ENCODE measurements at regions not wholly inside any gene's neighbourhood (a gene's known extent, or its start where the extent isn't known, plus 50 kb on each side); places are given as distances from the start of the nearest gene placed in this dataset.
"Not testable (repeated sequence)": the region's sequence is repeated elsewhere in the genome, so short reads cannot be mapped to it uniquely, and the experiment has no call there.

DNA sequence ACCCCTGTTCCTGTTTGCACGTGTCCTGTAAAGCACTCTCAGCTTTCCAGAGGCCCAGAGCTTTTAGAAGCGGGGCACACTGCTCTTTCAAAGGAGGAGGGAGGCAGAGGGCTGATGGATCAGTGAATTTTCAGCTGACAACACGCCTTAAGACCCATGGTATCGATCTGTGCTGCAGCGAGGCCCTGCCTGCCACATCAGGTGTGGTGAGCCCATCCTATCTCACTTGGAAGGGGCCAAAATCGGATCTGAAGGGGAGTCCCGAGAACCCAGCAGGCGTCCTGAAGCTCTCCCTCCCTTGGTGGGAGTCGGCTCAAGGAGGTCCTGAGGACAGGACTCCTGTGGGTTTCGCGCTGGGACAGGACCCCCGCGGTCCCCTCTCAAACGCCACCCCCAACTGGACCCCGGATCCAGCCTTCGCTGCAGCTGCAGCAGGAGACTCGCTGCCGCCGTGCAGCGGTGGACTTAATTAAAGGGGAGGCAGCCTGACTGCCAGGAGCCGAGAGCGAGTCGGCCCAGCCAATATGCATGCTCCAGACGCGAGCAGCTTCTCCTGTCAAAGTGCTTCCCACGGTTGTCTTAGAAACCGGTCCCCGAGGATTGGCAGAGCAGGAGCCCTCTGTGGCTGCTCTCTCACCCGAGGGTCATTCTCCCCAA is 580.0 kb upstream of the ZNF337 start:
- no peaks in the 10 kb centered on the region for H3K4me1 ChIP-seq (ENCODE audit: insufficient read depth, low read length)
- WGBS = 89% methylated on average over 29 of the region's 29 CpGs
- no peak overlapping the region for H3K4me3 ChIP-seq (ENCODE audit: low read length)
- no peaks in the 10 kb centered on the region for H3K27me3 ChIP-seq (ENCODE audit: insufficient read depth, low read length)
- H3K9me3 ChIP-seq (ENCODE audit: insufficient read depth, low read depth, low read length) = no peaks in the 10 kb centered on the region
- H3K36me3 ChIP-seq (ENCODE audit: insufficient read depth, low read length) = no peaks in the 10 kb centered on the region
- H3K9ac ChIP-seq (ENCODE audit: low read depth, low read length) = no peak overlapping the region
- no peak overlapping the region for H3K27ac ChIP-seq (ENCODE audit: low read depth, low read length)

DNA sequence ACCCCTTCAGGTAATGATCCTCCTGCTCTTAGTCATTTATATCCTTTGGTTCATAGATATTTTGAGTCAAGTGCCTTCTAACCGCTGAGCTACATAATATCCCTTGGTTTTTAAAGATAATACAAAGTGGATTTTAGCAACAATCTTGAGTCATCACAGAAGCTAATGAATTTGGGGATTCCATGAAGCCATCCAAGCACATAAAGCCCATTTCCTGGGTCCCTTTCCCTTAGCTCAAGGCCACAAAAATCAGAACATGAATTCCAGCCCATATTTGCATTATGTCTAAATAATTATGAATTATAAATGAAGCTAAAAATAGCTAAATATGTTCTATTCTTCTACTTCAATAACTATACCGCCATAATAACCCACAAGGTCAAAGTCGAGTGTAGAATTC is 572.1 kb upstream of the ZNF337 start:
- not testable (repeated sequence) for H3K36me3 ChIP-seq (ENCODE audit: insufficient read depth, low read length); H3K4me1 ChIP-seq (ENCODE audit: insufficient read depth, low read length); H3K9ac ChIP-seq (ENCODE audit: low read depth, low read length); H3K27ac ChIP-seq (ENCODE audit: low read depth, low read length); H3K9me3 ChIP-seq (ENCODE audit: insufficient read depth, low read depth, low read length); H3K27me3 ChIP-seq (ENCODE audit: insufficient read depth, low read length); H3K4me3 ChIP-seq (ENCODE audit: low read length)
- WGBS = no CpG with 5 or more reads among the region's 3 CpGs

DNA sequence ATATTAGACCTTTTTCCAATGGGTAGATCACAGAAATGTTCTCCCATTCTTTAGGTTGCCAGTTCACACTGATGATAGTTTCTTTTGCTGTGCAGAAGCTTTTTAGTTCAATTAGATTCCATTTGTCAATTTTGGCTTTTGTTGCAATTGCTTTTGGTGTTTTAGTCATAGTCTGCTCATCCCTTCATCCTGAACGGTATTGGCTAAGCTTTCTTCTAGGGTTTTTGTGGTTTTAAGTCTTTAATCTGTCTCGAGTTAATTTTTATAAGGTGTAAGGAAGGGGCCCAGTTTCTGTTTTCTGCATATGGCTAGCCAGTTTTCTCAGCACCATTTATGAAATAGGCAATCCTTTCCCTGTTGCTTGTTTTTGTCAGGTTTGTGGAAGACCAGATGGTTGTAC is 564.3 kb upstream of the ZNF337 start:
- not testable (repeated sequence) for H3K27ac ChIP-seq (ENCODE audit: low read depth, low read length); H3K4me1 ChIP-seq (ENCODE audit: insufficient read depth, low read length); H3K9ac ChIP-seq (ENCODE audit: low read depth, low read length); H3K4me3 ChIP-seq (ENCODE audit: low read length); H3K27me3 ChIP-seq (ENCODE audit: insufficient read depth, low read length); H3K36me3 ChIP-seq (ENCODE audit: insufficient read depth, low read length); H3K9me3 ChIP-seq (ENCODE audit: insufficient read depth, low read depth, low read length)
- 86% methylated on average over 2 of the region's 2 CpGs for WGBS

DNA sequence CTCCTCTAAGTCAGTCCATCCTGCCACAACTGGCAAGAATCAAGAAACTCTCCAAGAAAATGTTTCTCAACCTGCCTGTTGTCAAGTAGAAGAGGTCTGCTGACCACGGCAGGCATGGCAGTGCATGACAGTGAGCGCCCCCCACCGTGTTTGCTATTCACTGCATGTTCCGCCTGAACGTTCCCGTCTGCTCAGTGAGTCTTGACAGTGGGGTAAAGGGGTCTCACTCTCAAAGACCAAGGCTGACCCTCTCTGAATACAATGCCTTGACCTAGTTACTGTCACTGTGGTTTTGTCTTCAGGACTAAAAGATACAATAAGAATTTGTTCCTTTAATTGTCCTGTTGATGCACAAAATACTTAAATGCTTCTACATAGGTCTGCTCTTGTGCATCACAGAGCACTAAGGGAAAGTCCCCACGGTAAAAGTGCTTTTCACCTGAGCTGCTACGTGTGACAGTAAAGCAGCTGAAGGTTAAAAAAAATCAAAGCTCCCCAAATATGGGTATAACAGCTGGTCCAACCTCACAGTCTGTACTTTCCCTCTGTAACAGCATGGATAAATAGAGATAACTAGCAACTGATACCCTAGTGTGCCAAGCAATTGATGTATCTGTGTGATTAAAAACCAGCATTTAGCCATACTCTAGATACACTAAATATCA is 555.8 kb upstream of the ZNF337 start:
- not testable (repeated sequence) for H3K4me1 ChIP-seq (ENCODE audit: insufficient read depth, low read length); H3K4me3 ChIP-seq (ENCODE audit: low read length); H3K27me3 ChIP-seq (ENCODE audit: insufficient read depth, low read length); H3K9ac ChIP-seq (ENCODE audit: low read depth, low read length); H3K27ac ChIP-seq (ENCODE audit: low read depth, low read length); H3K9me3 ChIP-seq (ENCODE audit: insufficient read depth, low read depth, low read length); H3K36me3 ChIP-seq (ENCODE audit: insufficient read depth, low read length)
- WGBS = 71% methylated on average over 8 of the region's 8 CpGs

DNA sequence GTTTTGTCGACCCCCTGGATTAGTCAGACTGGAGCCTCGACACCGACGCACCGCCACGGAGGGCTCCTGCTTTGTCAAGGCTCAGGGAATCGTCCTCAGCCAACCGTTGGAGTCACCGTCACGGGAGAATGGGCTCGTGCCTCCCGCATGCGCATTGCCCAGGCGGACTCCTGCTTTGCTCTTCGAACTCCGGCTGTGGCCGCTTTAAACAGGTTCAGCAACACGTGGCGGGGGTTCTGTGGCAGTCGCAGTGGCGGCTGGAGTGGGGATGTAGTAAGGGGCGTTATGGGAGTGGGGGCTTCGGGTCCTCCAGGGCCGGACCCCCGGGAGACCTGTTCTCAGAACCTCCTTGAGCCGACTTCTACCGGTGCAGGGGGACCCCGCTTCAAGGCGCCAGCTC is 554.7 kb upstream of the ZNF337 start:
- not testable (repeated sequence) for H3K27me3 ChIP-seq (ENCODE audit: insufficient read depth, low read length); H3K9ac ChIP-seq (ENCODE audit: low read depth, low read length); H3K27ac ChIP-seq (ENCODE audit: low read depth, low read length); H3K4me1 ChIP-seq (ENCODE audit: insufficient read depth, low read length); H3K4me3 ChIP-seq (ENCODE audit: low read length); H3K36me3 ChIP-seq (ENCODE audit: insufficient read depth, low read length); H3K9me3 ChIP-seq (ENCODE audit: insufficient read depth, low read depth, low read length)
- WGBS = 95% methylated on average over 29 of the region's 29 CpGs

DNA sequence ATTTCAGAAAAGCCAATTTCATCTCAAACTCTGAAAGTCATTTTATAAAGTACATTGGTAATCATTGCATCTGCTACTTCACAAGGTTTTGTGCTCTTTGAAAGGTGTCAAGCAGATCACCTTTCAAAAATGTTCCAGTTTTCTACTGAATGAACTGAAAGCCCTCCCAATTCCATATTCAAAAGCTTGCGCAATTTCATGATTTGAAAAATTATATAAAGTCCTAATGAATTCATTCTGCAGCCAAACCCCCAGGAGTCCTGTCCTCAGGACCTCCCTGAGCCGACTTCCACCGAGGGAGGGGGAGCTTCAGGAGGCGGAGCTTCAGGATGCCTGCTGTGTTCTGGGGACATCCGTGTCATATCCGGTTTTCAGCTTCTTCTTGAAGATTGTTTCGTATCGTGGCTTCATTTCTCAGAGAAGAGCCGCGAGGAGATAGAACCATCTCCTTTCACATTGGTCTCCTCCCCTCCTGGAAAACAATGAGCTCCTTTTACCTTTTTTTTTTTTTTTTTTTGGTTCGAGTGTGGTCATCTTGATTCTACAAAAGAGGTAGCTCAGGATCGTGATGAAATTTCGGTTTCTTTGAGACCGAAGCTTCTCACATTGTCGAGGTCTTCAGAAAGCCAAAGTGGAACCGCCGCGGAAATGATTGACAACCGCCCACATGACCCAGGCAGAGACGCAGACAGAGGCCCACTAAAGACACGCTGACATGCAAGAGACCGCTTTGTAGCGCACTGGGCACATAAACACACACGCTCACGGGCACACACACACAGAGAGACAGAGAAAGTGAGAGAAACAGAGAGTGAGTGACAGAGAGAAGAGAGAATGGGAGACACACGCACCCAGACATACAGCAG is 553.8 kb upstream of the ZNF337 start:
- WGBS = 94% methylated on average over 25 of the region's 26 CpGs
- not testable (repeated sequence) for H3K4me3 ChIP-seq (ENCODE audit: low read length); H3K36me3 ChIP-seq (ENCODE audit: insufficient read depth, low read length); H3K27ac ChIP-seq (ENCODE audit: low read depth, low read length); H3K4me1 ChIP-seq (ENCODE audit: insufficient read depth, low read length); H3K9me3 ChIP-seq (ENCODE audit: insufficient read depth, low read depth, low read length); H3K9ac ChIP-seq (ENCODE audit: low read depth, low read length); H3K27me3 ChIP-seq (ENCODE audit: insufficient read depth, low read length)

DNA sequence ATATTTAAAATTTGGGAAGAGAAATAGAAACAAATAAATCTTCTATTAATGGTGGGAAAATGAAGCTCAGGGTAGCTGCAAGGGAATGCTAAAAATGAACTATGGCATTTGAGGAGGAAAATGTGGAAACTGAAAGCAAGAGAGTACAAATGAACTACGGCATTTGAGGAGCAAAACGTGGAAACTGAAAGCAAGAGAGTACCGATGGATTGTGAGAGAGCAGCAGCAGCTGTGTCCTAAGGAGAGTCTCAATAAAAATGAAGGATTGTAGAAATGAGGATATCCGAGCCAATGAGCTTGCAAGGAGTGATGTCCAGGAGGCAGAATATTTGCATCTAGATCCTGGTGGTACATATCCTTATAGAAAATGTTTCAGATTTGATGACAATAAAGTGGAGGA is 547.1 kb upstream of the ZNF337 start:
- no peaks in the 10 kb centered on the region for H3K36me3 ChIP-seq (ENCODE audit: insufficient read depth, low read length)
- no peaks in the 10 kb centered on the region for H3K27me3 ChIP-seq (ENCODE audit: insufficient read depth, low read length)
- H3K9me3 ChIP-seq (ENCODE audit: insufficient read depth, low read depth, low read length) = no peaks in the 10 kb centered on the region
- no peak overlapping the region for H3K27ac ChIP-seq (ENCODE audit: low read depth, low read length)
- no peak overlapping the region for H3K4me3 ChIP-seq (ENCODE audit: low read length)
- no peak overlapping the region for H3K9ac ChIP-seq (ENCODE audit: low read depth, low read length)
- WGBS = 91% methylated on average over 4 of the region's 4 CpGs
- H3K4me1 ChIP-seq (ENCODE audit: insufficient read depth, low read length) = no peaks in the 10 kb centered on the region

DNA sequence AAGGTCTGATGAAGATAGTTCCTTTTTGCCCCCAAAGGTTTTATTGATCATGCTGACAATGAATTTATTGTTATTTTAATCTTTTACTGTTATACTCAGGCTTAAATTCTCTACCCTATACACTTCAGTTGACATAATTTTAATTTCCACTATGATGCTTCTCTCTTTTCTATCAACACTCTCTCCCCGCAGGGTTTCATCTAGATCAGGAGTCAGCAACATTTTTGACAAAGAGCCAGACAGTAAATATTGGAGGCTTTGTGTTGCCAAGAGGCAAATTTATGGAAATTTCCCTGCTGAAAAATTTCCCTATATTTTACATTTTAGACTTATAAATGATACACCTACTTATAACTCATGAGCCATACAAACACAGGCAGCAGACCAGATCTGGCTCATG is 524.0 kb upstream of the ZNF337 start:
- H3K4me1 ChIP-seq (ENCODE audit: insufficient read depth, low read length); H3K9me3 ChIP-seq (ENCODE audit: insufficient read depth, low read depth, low read length); H3K27ac ChIP-seq (ENCODE audit: low read depth, low read length); H3K4me3 ChIP-seq (ENCODE audit: low read length); H3K36me3 ChIP-seq (ENCODE audit: insufficient read depth, low read length); H3K27me3 ChIP-seq (ENCODE audit: insufficient read depth, low read length); H3K9ac ChIP-seq (ENCODE audit: low read depth, low read length): not testable (repeated sequence)
- 43% methylated on average over 1 of the region's 1 CpG for WGBS

DNA sequence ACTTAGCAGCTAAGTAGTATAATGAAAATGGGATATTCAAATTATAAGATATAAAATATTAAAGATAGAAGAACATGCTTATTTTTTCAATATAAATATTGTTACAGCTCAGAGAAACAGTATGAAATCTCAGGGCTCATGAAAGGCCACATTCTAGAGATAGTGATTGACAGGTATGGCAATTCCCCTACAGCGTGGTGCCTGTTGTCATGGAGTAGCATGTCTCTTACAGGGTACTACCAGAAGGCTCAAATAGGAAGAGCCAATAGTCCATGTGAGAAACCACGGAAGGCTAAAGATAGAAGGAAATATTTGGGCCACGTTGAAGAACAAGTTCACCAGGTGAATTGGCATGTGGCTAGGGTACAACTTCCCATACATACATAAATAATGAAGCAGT is 522.9 kb upstream of the ZNF337 start:
- not testable (repeated sequence) for H3K4me1 ChIP-seq (ENCODE audit: insufficient read depth, low read length); H3K27me3 ChIP-seq (ENCODE audit: insufficient read depth, low read length); H3K4me3 ChIP-seq (ENCODE audit: low read length); H3K36me3 ChIP-seq (ENCODE audit: insufficient read depth, low read length); H3K9ac ChIP-seq (ENCODE audit: low read depth, low read length); H3K9me3 ChIP-seq (ENCODE audit: insufficient read depth, low read depth, low read length); H3K27ac ChIP-seq (ENCODE audit: low read depth, low read length)
- WGBS = 87% methylated on average over 2 of the region's 3 CpGs

DNA sequence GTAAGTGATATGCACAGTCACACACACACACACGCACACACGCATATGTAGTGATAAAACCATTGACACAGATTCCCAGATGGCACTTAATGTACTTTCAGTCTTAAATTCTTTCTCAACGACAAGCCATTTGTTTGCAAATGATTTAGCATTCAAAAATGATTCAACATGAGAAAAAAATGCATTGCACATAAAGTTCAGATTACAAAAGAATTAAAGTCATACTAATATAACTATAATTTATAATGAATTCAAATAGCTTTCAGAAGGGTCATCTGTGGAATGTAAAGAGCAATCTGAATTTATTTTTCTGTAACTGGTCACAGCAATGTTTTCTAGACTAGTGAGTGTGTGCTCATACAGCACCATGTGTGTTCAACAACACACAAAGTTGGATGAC is 521.6 kb upstream of the ZNF337 start:
- WGBS = 94% methylated on average over 3 of the region's 3 CpGs
- Histone ChIP-seq H3K4me1 (ENCODE audit: insufficient read depth, low read length) (no peaks in the 10 kb centered on the region), H3K27ac (ENCODE audit: low read depth, low read length) (no peak overlapping the region), H3K9ac (ENCODE audit: low read depth, low read length) (no peak overlapping the region), H3K27me3 (ENCODE audit: insufficient read depth, low read length) (no peaks in the 10 kb centered on the region), H3K36me3 (ENCODE audit: insufficient read depth, low read length) (no peaks in the 10 kb centered on the region), H3K4me3 (ENCODE audit: low read length) (no peak overlapping the region), H3K9me3 (ENCODE audit: insufficient read depth, low read depth, low read length) (peaks cover 6% of the 10 kb centered on the region; the same call in 1 of the 2 replicates)

DNA sequence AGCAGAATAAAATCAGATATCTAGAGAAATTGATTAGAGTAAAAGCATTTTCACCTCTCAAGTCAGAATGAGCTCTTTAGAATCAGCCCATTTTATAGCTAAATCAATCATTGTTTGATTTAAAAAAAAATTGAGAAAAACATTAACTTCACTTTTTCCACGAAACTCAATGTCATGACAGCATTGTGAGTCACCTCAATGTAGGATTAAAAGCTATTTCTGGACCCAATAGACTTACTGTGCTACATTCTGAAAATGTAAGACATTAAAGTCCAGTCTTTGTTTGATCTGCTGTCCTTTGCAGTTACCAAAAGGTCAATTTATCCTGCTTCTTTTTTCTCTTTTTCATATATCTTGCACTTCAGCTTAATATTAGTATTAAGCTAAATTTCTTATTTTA is 519.4 kb upstream of the ZNF337 start:
- no peak overlapping the region for H3K9ac ChIP-seq (ENCODE audit: low read depth, low read length)
- 86% methylated on average over 1 of the region's 1 CpG for WGBS
- H3K27ac ChIP-seq (ENCODE audit: low read depth, low read length) = no peak overlapping the region
- H3K36me3 ChIP-seq (ENCODE audit: insufficient read depth, low read length) = no peaks in the 10 kb centered on the region
- no peaks in the 10 kb centered on the region for H3K4me1 ChIP-seq (ENCODE audit: insufficient read depth, low read length)
- no peak overlapping the region for H3K4me3 ChIP-seq (ENCODE audit: low read length)
- peaks cover 3% of the 10 kb centered on the region; the same call in 1 of the 2 replicates for H3K9me3 ChIP-seq (ENCODE audit: insufficient read depth, low read depth, low read length)
- peaks cover 15% of the 10 kb centered on the region for H3K27me3 ChIP-seq (ENCODE audit: insufficient read depth, low read length)

Measured in HUES64 (cell line).